ENCODE measurements at regions not wholly inside any gene's neighbourhood (a gene's known extent, or its start where the extent isn't known, plus 50 kb on each side); places are given as distances from the start of the nearest gene placed in this dataset.

GRCh38 chr15:35691891-35692867, 146.2 kb upstream of the DPH6 start:
- TF ChIP-seq CTCF (IDR thresholded peaks at IDR 0.05 in 4 of 5, conservative IDR thresholded peaks at IDR 0.05 in 1 of 5) (no peak), POLR2A (IDR thresholded peaks at IDR 0.05) (no peak)
